ENCODE measurements at regions not wholly inside any gene's neighbourhood (a gene's known extent, or its start where the extent isn't known, plus 50 kb on each side); places are given as distances from the start of the nearest gene placed in this dataset.

DNA sequence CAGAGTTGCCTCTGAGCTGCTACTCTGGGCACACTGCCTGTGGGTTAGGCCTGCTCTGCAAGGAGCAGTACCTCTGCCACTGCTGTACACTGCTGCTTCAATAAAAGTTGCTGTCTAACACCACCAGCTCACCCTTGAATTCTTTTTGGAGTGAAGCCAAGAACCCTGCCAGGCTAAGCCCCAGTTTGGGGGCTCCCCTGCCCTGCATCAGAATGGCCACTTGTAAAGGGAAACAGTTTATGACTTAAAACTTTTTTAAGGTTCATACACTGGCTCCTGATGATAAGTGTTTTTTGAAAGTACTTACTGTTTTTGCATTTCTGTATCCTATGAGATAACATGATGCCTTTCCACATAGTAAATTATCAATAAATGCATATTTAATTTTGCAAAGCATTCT is 310.0 kb downstream of the LMO4 start:
- TF ChIP-seq POLR2AphosphoS5 (IDR thresholded peaks at IDR 0.05), result no peak
- TF ChIP-seq, protein P1, sequence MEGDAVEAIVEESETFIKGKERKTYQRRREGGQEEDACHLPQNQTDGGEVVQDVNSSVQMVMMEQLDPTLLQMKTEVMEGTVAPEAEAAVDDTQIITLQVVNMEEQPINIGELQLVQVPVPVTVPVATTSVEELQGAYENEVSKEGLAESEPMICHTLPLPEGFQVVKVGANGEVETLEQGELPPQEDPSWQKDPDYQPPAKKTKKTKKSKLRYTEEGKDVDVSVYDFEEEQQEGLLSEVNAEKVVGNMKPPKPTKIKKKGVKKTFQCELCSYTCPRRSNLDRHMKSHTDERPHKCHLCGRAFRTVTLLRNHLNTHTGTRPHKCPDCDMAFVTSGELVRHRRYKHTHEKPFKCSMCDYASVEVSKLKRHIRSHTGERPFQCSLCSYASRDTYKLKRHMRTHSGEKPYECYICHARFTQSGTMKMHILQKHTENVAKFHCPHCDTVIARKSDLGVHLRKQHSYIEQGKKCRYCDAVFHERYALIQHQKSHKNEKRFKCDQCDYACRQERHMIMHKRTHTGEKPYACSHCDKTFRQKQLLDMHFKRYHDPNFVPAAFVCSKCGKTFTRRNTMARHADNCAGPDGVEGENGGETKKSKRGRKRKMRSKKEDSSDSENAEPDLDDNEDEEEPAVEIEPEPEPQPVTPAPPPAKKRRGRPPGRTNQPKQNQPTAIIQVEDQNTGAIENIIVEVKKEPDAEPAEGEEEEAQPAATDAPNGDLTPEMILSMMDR (IDR thresholded peaks at IDR 0.05 in 8 of 11, conservative IDR thresholded peaks at IDR 0.05 in 3 of 11), result no peak
